B cell (primary cell): ENCODE measurements at regions not wholly inside any gene's neighbourhood (a gene's known extent, or its start where the extent isn't known, plus 50 kb on each side); places are given as distances from the start of the nearest gene placed in this dataset.

Source experiments
- ATAC-seq: fragments of 200-7000 bp; cut with Tn5 transposase; one replicate; pipeline ENCODE4 v1.10.0; 2021; ENCODE audit warnings: low read depth, mild to moderate bottlenecking, moderate number of reproducible peaks, moderate library complexity
- CTCF ChIA-PET: fragments of 350-600 bp; sonication (Branson Sonifier 250); formaldehyde crosslinking; loops from one replicate; lab custom pipeline; 2021; ENCODE audit warnings: antibody characterized with exemption, inconsistent platforms; lab: Charles Lee
- POLR2A ChIA-PET: fragments of 350-600 bp; sonication (Branson Sonifier 250); formaldehyde crosslinking; loops from one replicate; lab custom pipeline; 2021; ENCODE audit warnings: antibody characterized with exemption; lab: Charles Lee
- DNase-seq: peaks from one replicate; pipeline ENCODE4 v3.0.0; 2013
- H2AFZ ChIP-seq: 2 replicates; pipeline ENCODE4 v1.6.1; 2012; ENCODE audit warnings: mild to moderate bottlenecking, low read depth, low read length; ENCODE audit not compliant: insufficient read depth, poor library complexity, severe bottlenecking
- H3K27ac ChIP-seq, 2 donors: 1 replicate in 1 of 2; 2 replicates in 1 of 2; pipeline ENCODE4 v1.5.1; 2012 to 2013; ENCODE audit warnings: low read length in 2 of 2, mild to moderate bottlenecking in 2 of 2, moderate library complexity in 1 of 2
- H3K27me3 ChIP-seq, 4 experiments: fragments of 200-600 bp in 1 of 4; sonication (generic) in 1 of 4; replicated peaks in 1 of 4; 1 replicate in 2 of 4; 2 replicates in 2 of 4; pipeline versions ENCODE4 v1.6.1 to v1.7.0; 2013 to 2016; ENCODE audit warnings: low read length in 3 of 4, mild to moderate bottlenecking in 2 of 4, mixed read lengths in 1 of 4, moderate library complexity in 1 of 4; ENCODE audit not compliant: insufficient read depth in 4 of 4, control insufficient read depth in 3 of 4; ENCODE audit errors: control extremely low read depth in 1 of 4
- H3K36me3 ChIP-seq, 2 experiments: replicated peaks in 1 of 2; 1 replicate in 1 of 2; 2 replicates in 1 of 2; pipeline versions ENCODE4 v1.6.1 to v1.7.1; 2013; ENCODE audit warnings: low read length in 1 of 2; ENCODE audit not compliant: insufficient read depth in 2 of 2, control insufficient read depth in 1 of 2; ENCODE audit errors: control extremely low read depth in 1 of 2, extremely low read depth in 1 of 2
- H3K4me1 ChIP-seq, 2 donors: fragments of 200-600 bp in 1 of 2; sonication (generic) in 1 of 2; 1 replicate in 1 of 2; 2 replicates in 1 of 2; pipeline versions ENCODE4 v1.5.1 to v1.6.1; 2013 to 2017; ENCODE audit warnings: low read length in 2 of 2; ENCODE audit not compliant: control insufficient read depth in 2 of 2, insufficient read depth in 2 of 2
- H3K4me2 ChIP-seq: replicated peaks from 2 replicates; pipeline ENCODE3; 2012; ENCODE audit warnings: mild to moderate bottlenecking, low read depth, low read length; ENCODE audit not compliant: poor library complexity, severe bottlenecking
- H3K4me3 ChIP-seq, 5 experiments: fragments of 200-600 bp in 1 of 5; sonication (generic) in 1 of 5; 1 replicate in 3 of 5; 2 replicates in 2 of 5; pipeline versions ENCODE4 v1.5.1 to v1.7.0; 2011 to 2016; ENCODE audit warnings: low read length in 4 of 5, mild to moderate bottlenecking in 4 of 5, low read depth in 2 of 5, control low read depth in 1 of 5, moderate library complexity in 1 of 5; ENCODE audit not compliant: insufficient read depth in 1 of 5; ENCODE audit errors: control extremely low read depth in 1 of 5, extremely low read depth in 1 of 5
- H3K79me2 ChIP-seq: fragments of 200-600 bp; sonication (generic); one replicate; pipeline ENCODE4 v1.6.0; 2016; ENCODE audit warnings: low read length; ENCODE audit not compliant: control insufficient read depth, insufficient read depth
- H3K9ac ChIP-seq: fragments of 200-600 bp; sonication (generic); 2 replicates; pipeline ENCODE4 v1.6.1; 2017; ENCODE audit warnings: mild to moderate bottlenecking, low read length, moderate library complexity
- H3K9me3 ChIP-seq, 3 donors: one replicate each; pipeline versions ENCODE4 v1.6.1 to v1.7.1; 2013; ENCODE audit warnings: low read length in 2 of 3; ENCODE audit not compliant: control insufficient read depth in 2 of 3, insufficient read depth in 1 of 3; ENCODE audit errors: control extremely low read depth in 1 of 3
- H4K20me1 ChIP-seq: 2 replicates; pipeline ENCODE4 v1.6.0; 2012; ENCODE audit warnings: mild to moderate bottlenecking, low read length; ENCODE audit not compliant: insufficient read depth, control insufficient read depth, poor library complexity, severe bottlenecking
- H3K27ac Mint-ChIP-seq: one replicate; pipeline ENCODE4 v1.8.0; 2021; ENCODE audit warnings: mixed read lengths
- H3K27me3 Mint-ChIP-seq: one replicate; pipeline ENCODE4 v1.8.0; 2021; ENCODE audit warnings: mixed read lengths
- H3K4me1 Mint-ChIP-seq: one replicate; pipeline ENCODE4 v1.8.0; 2021; ENCODE audit warnings: mixed read lengths
- H3K4me3 Mint-ChIP-seq: one replicate; pipeline ENCODE4 v1.8.0; 2021; ENCODE audit warnings: mixed read lengths
- H3K9me3 Mint-ChIP-seq: one replicate; pipeline ENCODE4 v1.8.0; 2022; ENCODE audit warnings: mixed read lengths; ENCODE audit not compliant: insufficient read depth
- EZH2 ChIP-seq: IDR thresholded peaks from 2 replicates; pipeline ENCODE4 v1.6.1; 2012; ENCODE audit warnings: borderline replicate concordance, low read depth, mild to moderate bottlenecking, moderate library complexity, low read length; ENCODE audit not compliant: insufficient read depth, poor library complexity, severe bottlenecking
- WGBS: methylation state at CpG from one replicate; pipeline ENCODE4 v1.1.5; 2013; ENCODE audit warnings: missing lambda C conversion rate; ENCODE audit not compliant: insufficient coverage; 5-methylcytosine and 5-hydroxymethylcytosine counted together
- intact Hi-C: fragments of 100-400 bp; cut with micrococcal nuclease; formaldehyde crosslinking; loops from one replicate; pipeline ENCODE4 v1.10.0; 2022
- TF ChIP-seq, protein P1 (sequence below): fragments of 200-600 bp; IDR thresholded peaks from one replicate; pipeline ENCODE4 v1.8.0; 2022; ENCODE audit warnings: antibody characterized with exemption, mild to moderate bottlenecking

DNA sequence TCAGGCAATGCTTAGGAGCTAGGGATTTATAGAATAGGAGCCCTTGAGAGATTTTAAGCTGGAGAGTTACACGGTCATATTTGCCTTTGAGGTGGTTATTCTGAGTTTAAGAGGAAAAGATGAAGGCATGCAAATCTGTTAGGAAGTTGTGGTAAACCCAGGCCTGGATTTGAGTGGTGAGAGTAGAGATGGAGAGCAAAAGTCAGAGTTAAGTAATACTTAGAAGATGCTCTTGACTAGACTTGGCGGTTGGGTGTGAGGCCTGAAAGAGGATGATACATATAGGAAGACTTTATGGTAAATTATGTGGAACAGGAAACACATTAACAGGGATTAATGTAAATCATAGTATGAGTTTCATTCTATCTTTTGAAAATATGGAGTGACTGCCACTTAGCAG, 136.0 kb upstream of the ARX start:
- Histone ChIP-seq H3K36me3 (no peaks in the 10 kb centered on the region), H3K79me2 (no peaks in the 10 kb centered on the region), H3K27ac (no peak overlapping the region), H3K4me1 (no peaks in the 10 kb centered on the region), H3K27me3 (no peaks in the 10 kb centered on the region), H3K9me3 (no peaks in the 10 kb centered on the region), H3K4me3 (no peak overlapping the region), H3K4me2 (no peak overlapping the region), H3K9ac (no peak overlapping the region), H2AFZ (no peak overlapping the region), H4K20me1 (no peaks in the 10 kb centered on the region)
- Mint-ChIP-seq H3K27ac (no peak overlapping the region), H3K27me3 (peaks cover 3% of the 10 kb centered on the region), H3K4me1 (no peaks in the 10 kb centered on the region), H3K4me3 (no peak overlapping the region), H3K9me3 (no peaks in the 10 kb centered on the region)
- intact Hi-C loops, result no loop called here
- WGBS, result 40% methylated on average over 1 of the region's 2 CpGs
- no peak for ATAC-seq
- TF ChIP-seq, protein P1, sequence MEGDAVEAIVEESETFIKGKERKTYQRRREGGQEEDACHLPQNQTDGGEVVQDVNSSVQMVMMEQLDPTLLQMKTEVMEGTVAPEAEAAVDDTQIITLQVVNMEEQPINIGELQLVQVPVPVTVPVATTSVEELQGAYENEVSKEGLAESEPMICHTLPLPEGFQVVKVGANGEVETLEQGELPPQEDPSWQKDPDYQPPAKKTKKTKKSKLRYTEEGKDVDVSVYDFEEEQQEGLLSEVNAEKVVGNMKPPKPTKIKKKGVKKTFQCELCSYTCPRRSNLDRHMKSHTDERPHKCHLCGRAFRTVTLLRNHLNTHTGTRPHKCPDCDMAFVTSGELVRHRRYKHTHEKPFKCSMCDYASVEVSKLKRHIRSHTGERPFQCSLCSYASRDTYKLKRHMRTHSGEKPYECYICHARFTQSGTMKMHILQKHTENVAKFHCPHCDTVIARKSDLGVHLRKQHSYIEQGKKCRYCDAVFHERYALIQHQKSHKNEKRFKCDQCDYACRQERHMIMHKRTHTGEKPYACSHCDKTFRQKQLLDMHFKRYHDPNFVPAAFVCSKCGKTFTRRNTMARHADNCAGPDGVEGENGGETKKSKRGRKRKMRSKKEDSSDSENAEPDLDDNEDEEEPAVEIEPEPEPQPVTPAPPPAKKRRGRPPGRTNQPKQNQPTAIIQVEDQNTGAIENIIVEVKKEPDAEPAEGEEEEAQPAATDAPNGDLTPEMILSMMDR, result no peak
- TF ChIP-seq EZH2, result no peak
- no peak for DNase-seq
- ChIA-PET CTCF (interaction anchor here (1.2 kb wide), 1 partner anchor 9 kb away, joined by 5 read pairs; no protein-coding TSS in a partner anchor), POLR2A (no interaction called here)

DNA sequence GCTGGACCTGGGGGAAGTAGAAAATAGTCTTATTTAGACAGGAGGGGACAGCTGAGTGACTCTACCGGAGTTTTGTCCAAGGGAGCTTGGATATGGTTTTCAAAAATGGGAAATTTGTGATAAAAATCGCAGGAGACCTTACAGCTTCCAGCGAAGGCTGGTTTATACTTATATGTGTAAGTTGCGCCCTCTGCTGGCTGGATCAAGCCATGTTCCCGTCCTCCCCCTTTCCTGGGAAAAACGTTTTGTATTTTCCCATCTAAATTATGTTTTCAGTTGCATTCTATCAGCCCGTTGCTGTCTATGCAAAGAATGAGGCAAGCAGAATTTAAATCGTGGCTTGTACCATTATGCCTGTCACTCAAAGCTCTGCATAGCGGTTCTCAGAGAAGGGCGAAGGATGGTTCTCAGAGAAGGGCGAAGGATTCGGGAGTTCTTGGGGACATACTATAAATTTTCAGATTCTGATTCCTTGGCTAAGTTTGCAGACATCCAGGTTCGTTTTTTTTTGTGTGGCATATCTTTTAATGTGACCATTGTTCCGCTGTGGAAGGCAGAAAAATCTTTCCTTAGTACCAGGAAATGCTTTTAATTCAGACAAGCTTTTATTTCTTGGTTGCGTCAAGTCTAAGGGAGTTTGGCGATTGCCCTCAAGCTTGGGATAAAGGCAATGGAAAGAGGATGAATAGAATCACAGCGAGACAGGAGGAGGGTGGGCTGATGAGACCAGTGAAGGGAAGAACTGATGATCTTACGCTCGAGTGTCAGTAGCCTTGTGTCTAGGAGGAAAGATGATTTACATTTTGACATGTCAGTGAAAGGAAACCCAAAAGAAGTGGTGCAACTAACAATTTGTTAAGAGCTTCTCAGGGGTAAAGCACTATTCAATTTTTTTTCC, 128.5 kb upstream of the ARX start:
- H3K9me3 ChIP-seq, result no peaks in the 10 kb centered on the region
- H3K4me1 ChIP-seq, result no peaks in the 10 kb centered on the region
- Mint-ChIP-seq H3K27me3 (peaks cover 5% of the 10 kb centered on the region), H3K4me1 (peaks cover 2% of the 10 kb centered on the region), H3K4me3 (no peak overlapping the region), H3K27ac (no peak overlapping the region), H3K9me3 (no peaks in the 10 kb centered on the region)
- intact Hi-C loops, result loop anchor here (5.0 kb wide), 1 partner anchor 772 kb away; no protein-coding TSS in a partner anchor
- H2AFZ ChIP-seq, result peak overlapping the region; percentile 23
- H3K4me2 ChIP-seq, result no peak overlapping the region
- no peaks in the 10 kb centered on the region for H3K36me3 ChIP-seq
- H3K9ac ChIP-seq, result no peak overlapping the region
- H3K27ac ChIP-seq, result no peak overlapping the region
- H4K20me1 ChIP-seq, result no peaks in the 10 kb centered on the region
- no peaks in the 10 kb centered on the region for H3K27me3 ChIP-seq
- WGBS, result 16% methylated on average over 7 of the region's 19 CpGs
- no peaks in the 10 kb centered on the region for H3K79me2 ChIP-seq
- ChIA-PET POLR2A (no interaction called here), CTCF (interaction anchor here (0.7 to 4.9 kb wide), 9 partner anchors 27 to 1044 kb away, joined by 3 to 56 read pairs (median 4); no protein-coding TSS in a partner anchor)
- DNase-seq (peak; percentile 29), ATAC-seq (no peak)
- TF ChIP-seq EZH2, result no peak
- TF ChIP-seq, protein P1, result peak; percentile 68
- no peak overlapping the region for H3K4me3 ChIP-seq
